ENCODE measurements at regions not wholly inside any gene's neighbourhood (a gene's known extent, or its start where the extent isn't known, plus 50 kb on each side); places are given as distances from the start of the nearest gene placed in this dataset.
"Not testable (repeated sequence)": the region's sequence is repeated elsewhere in the genome, so short reads cannot be mapped to it uniquely, and the experiment has no call there.

GRCh38 chr3:27641888-27642601, 80.1 kb downstream of the EOMES start:
- peaks cover 12% of the 10 kb centered on the region for H3K4me1 Mint-ChIP-seq (ENCODE audit: low read depth)
- no peak for ATAC-seq (replicated peaks in 1 of 2)
- H3K4me3 Mint-ChIP-seq, result no peak overlapping the region
- H3K36me3 Mint-ChIP-seq (ENCODE audit: insufficient read depth in 2 of 2), result no peaks in the 10 kb centered on the region
- no peaks in the 10 kb centered on the region for H3K27me3 Mint-ChIP-seq (ENCODE audit: low read depth)
- no peak for DNase-seq
- no peak overlapping the region for H3K27ac Mint-ChIP-seq
- H3K9me3 Mint-ChIP-seq, result no peaks in the 10 kb centered on the region

GRCh38 chr3:27641271-27641800, 80.8 kb downstream of the EOMES start:
- no peak for DNase-seq
- peaks cover 12% of the 10 kb centered on the region for H3K4me1 Mint-ChIP-seq (ENCODE audit: low read depth)
- H3K9me3 Mint-ChIP-seq, result no peaks in the 10 kb centered on the region
- no peak overlapping the region for H3K4me3 Mint-ChIP-seq
- H3K27ac Mint-ChIP-seq, result no peak overlapping the region
- H3K27me3 Mint-ChIP-seq (ENCODE audit: low read depth), result no peaks in the 10 kb centered on the region
- no peaks in the 10 kb centered on the region for H3K36me3 Mint-ChIP-seq (ENCODE audit: insufficient read depth in 2 of 2)
- ATAC-seq (replicated peaks in 1 of 2), result no peak

- Mint-ChIP-seq H3K27ac (peak overlapping the region; percentile 62), H3K27me3 (ENCODE audit: low read depth) (no peaks in the 10 kb centered on the region), H3K36me3 (ENCODE audit: insufficient read depth in 2 of 2) (no peaks in the 10 kb centered on the region), H3K4me1 (ENCODE audit: low read depth) (peaks cover 12% of the 10 kb centered on the region), H3K4me3 (peak overlapping the region; percentile 23 to 29), H3K9me3 (no peaks in the 10 kb centered on the region)
- peak; percentile 78 to 95 for ATAC-seq (replicated peaks in 1 of 2)
- peak; percentile 2 to 14 for DNase-seq
Measured at GRCh38 chr3:27639271-27639670, 82.9 kb downstream of the EOMES start.

GRCh38 chr3:27638594-27638993, 83.5 kb downstream of the EOMES start:
- H3K4me3 Mint-ChIP-seq, result no peak overlapping the region
- peaks cover 12% of the 10 kb centered on the region for H3K4me1 Mint-ChIP-seq (ENCODE audit: low read depth)
- no peaks in the 10 kb centered on the region for H3K36me3 Mint-ChIP-seq (ENCODE audit: insufficient read depth in 2 of 2)
- no peak for ATAC-seq (replicated peaks in 1 of 2)
- H3K9me3 Mint-ChIP-seq, result no peaks in the 10 kb centered on the region
- H3K27ac Mint-ChIP-seq, result no peak overlapping the region
- DNase-seq, result no peak
- H3K27me3 Mint-ChIP-seq (ENCODE audit: low read depth), result no peaks in the 10 kb centered on the region

GRCh38 chr3:27637346-27637995, 84.7 kb downstream of the EOMES start:
- no peaks in the 10 kb centered on the region for H3K27me3 Mint-ChIP-seq (ENCODE audit: low read depth)
- DNase-seq (no peak), ATAC-seq (replicated peaks in 1 of 2) (no peak)
- H3K4me1 Mint-ChIP-seq (ENCODE audit: low read depth), result peaks cover 20% of the 10 kb centered on the region
- H3K4me3 Mint-ChIP-seq, result no peak overlapping the region
- H3K36me3 Mint-ChIP-seq (ENCODE audit: insufficient read depth in 2 of 2), result peaks cover 2 to 4% of the 10 kb centered on the region in 2 donors
- H3K27ac Mint-ChIP-seq, result no peak overlapping the region
- no peaks in the 10 kb centered on the region for H3K9me3 Mint-ChIP-seq

GRCh38 chr3:27635006-27635405, 87.1 kb downstream of the EOMES start:
- not testable (repeated sequence) for H3K27ac Mint-ChIP-seq; ATAC-seq (replicated peaks in 1 of 2); DNase-seq; H3K4me3 Mint-ChIP-seq; H3K36me3 Mint-ChIP-seq (ENCODE audit: insufficient read depth in 2 of 2); H3K9me3 Mint-ChIP-seq; H3K27me3 Mint-ChIP-seq (ENCODE audit: low read depth)
- H3K4me1 Mint-ChIP-seq (ENCODE audit: low read depth), result peaks cover 32% of the 10 kb centered on the region

- Mint-ChIP-seq H3K36me3 (ENCODE audit: insufficient read depth in 2 of 2) (peaks cover 2 to 4% of the 10 kb centered on the region in 2 donors), H3K4me1 (ENCODE audit: low read depth) (peaks cover 36% of the 10 kb centered on the region), H3K27me3 (ENCODE audit: low read depth) (no peaks in the 10 kb centered on the region), H3K27ac (peak overlapping the region; percentile 87), H3K4me3 (peak overlapping the region; percentile 84 to 90), H3K9me3 (no peaks in the 10 kb centered on the region)
- ATAC-seq (replicated peaks in 1 of 2) (peak; percentile 29 to 51), DNase-seq (no peak)
Measured at GRCh38 chr3:27633224-27633545, 88.9 kb downstream of the EOMES start.

- Mint-ChIP-seq H3K4me3 (peak overlapping the region; percentile 84 to 92), H3K36me3 (ENCODE audit: insufficient read depth in 2 of 2) (peaks cover 2 to 4% of the 10 kb centered on the region in 2 donors), H3K27me3 (ENCODE audit: low read depth) (no peaks in the 10 kb centered on the region), H3K27ac (peak overlapping the region; percentile 92), H3K4me1 (ENCODE audit: low read depth) (peaks cover 42% of the 10 kb centered on the region), H3K9me3 (no peaks in the 10 kb centered on the region)
- DNase-seq (peak; percentile 61 to 64), ATAC-seq (replicated peaks in 1 of 2) (peak; percentile 85 to 86)
Measured at GRCh38 chr3:27632431-27633223, 89.5 kb downstream of the EOMES start.

- no peak for DNase-seq
- ATAC-seq (replicated peaks in 1 of 2), result peak; percentile 61 to 63
- peak overlapping the region; percentile 94 for H3K27ac Mint-ChIP-seq
- H3K4me1 Mint-ChIP-seq (ENCODE audit: low read depth), result peaks cover 44% of the 10 kb centered on the region
- no peaks in the 10 kb centered on the region for H3K9me3 Mint-ChIP-seq
- H3K4me3 Mint-ChIP-seq, result peak overlapping the region; percentile 53 to 77
- H3K36me3 Mint-ChIP-seq (ENCODE audit: insufficient read depth in 2 of 2), result peaks cover 2 to 4% of the 10 kb centered on the region in 2 donors
- H3K27me3 Mint-ChIP-seq (ENCODE audit: low read depth), result no peaks in the 10 kb centered on the region
Measured at GRCh38 chr3:27630885-27631284, 91.2 kb downstream of the EOMES start.

- Mint-ChIP-seq H3K36me3 (ENCODE audit: insufficient read depth in 2 of 2) (peaks cover 2 to 4% of the 10 kb centered on the region in 2 donors), H3K4me3 (peak overlapping the region in 1 of 2 donors; percentile 25), H3K27ac (no peak overlapping the region), H3K9me3 (no peaks in the 10 kb centered on the region), H3K27me3 (ENCODE audit: low read depth) (no peaks in the 10 kb centered on the region), H3K4me1 (ENCODE audit: low read depth) (peaks cover 44% of the 10 kb centered on the region)
- ATAC-seq (replicated peaks in 1 of 2) (no peak), DNase-seq (no peak)
Measured at GRCh38 chr3:27629366-27629765, 92.8 kb downstream of the EOMES start.

- Mint-ChIP-seq H3K27me3 (ENCODE audit: low read depth) (no peaks in the 10 kb centered on the region), H3K9me3 (no peaks in the 10 kb centered on the region), H3K36me3 (ENCODE audit: insufficient read depth in 2 of 2) (peaks cover 2 to 3% of the 10 kb centered on the region in 2 donors), H3K4me1 (ENCODE audit: low read depth) (peaks cover 40% of the 10 kb centered on the region), H3K27ac (no peak overlapping the region), H3K4me3 (no peak overlapping the region)
- DNase-seq (no peak), ATAC-seq (replicated peaks in 1 of 2) (no peak)
Measured at GRCh38 chr3:27628026-27628750, 93.9 kb downstream of the EOMES start.

GRCh38 chr3:27626596-27627118, 95.5 kb downstream of the EOMES start:
- no peaks in the 10 kb centered on the region for H3K36me3 Mint-ChIP-seq (ENCODE audit: insufficient read depth in 2 of 2)
- H3K4me1 Mint-ChIP-seq (ENCODE audit: low read depth), result peaks cover 36% of the 10 kb centered on the region
- H3K4me3 Mint-ChIP-seq, result no peak overlapping the region
- no peak for DNase-seq
- no peaks in the 10 kb centered on the region for H3K9me3 Mint-ChIP-seq
- no peak for ATAC-seq (replicated peaks in 1 of 2)
- H3K27me3 Mint-ChIP-seq (ENCODE audit: low read depth), result no peaks in the 10 kb centered on the region
- H3K27ac Mint-ChIP-seq, result peak overlapping the region; percentile 3

Measured in activated T-cell treated with anti-CD3 and anti-CD28 coated beads, Interleukin-2, amount 50 U/mL, for 72 hours (primary cell).